Neuronal stem cell (in vitro differentiated cells): ENCODE measurements at regions not wholly inside any gene's neighbourhood (a gene's known extent, or its start where the extent isn't known, plus 50 kb on each side); places are given as distances from the start of the nearest gene placed in this dataset.

Experiments used
- DNase-seq: peaks from one replicate; pipeline ENCODE4 v3.0.0-alpha.2; 2013; ENCODE audit warnings: low spot score
- H2AFZ ChIP-seq: one replicate; pipeline ENCODE4 v1.6.1; 2013; ENCODE audit warnings: mild to moderate bottlenecking, low read length, inconsistent platforms
- H2AK5ac ChIP-seq: 2 replicates; pipeline ENCODE4 v1.6.1; 2013; ENCODE audit warnings: low read depth, mild to moderate bottlenecking, inconsistent platforms, low read length, moderate library complexity, mixed read lengths
- H2BK120ac ChIP-seq: 2 replicates; pipeline ENCODE4 v1.6.1; 2013; ENCODE audit warnings: low read depth, mild to moderate bottlenecking, inconsistent platforms, low read length, moderate library complexity, mixed read lengths
- H2BK12ac ChIP-seq: one replicate; pipeline ENCODE4 v1.6.1; 2013; ENCODE audit warnings: low read length, inconsistent platforms
- H2BK15ac ChIP-seq: 2 replicates; pipeline ENCODE4 v1.6.1; 2013; ENCODE audit warnings: mild to moderate bottlenecking, low read length, inconsistent platforms, mixed read lengths
- H2BK5ac ChIP-seq: one replicate; pipeline ENCODE4 v1.6.1; 2013; ENCODE audit warnings: inconsistent platforms, mild to moderate bottlenecking, low read length, moderate library complexity
- H3K14ac ChIP-seq: one replicate; pipeline ENCODE4 v1.6.1; 2013; ENCODE audit warnings: low read length, inconsistent platforms
- H3K18ac ChIP-seq: 2 replicates; pipeline ENCODE4 v1.6.1; 2013; ENCODE audit warnings: low read length, inconsistent platforms
- H3K23ac ChIP-seq: 2 replicates; pipeline ENCODE4 v1.6.1; 2013; ENCODE audit warnings: low read depth, mild to moderate bottlenecking, mixed read lengths, low read length, inconsistent platforms; ENCODE audit not compliant: poor library complexity
- H3K27ac ChIP-seq: replicated peaks from 3 replicates; pipeline ENCODE4 v1.5.1; 2013; ENCODE audit warnings: low read length, inconsistent platforms
- H3K27me3 ChIP-seq, 3 experiments: 2 replicates each; pipeline ENCODE4 v1.6.1; 2013; ENCODE audit warnings: low read length in 3 of 3, mild to moderate bottlenecking in 2 of 3, inconsistent platforms in 1 of 3, low read depth in 1 of 3, mixed read lengths in 1 of 3, moderate library complexity in 1 of 3; ENCODE audit not compliant: control insufficient read depth in 3 of 3, insufficient read depth in 3 of 3
- H3K36me3 ChIP-seq, 2 donors: replicated peaks in 1 of 2; 2 replicates each; pipeline ENCODE4 v1.6.1; 2013; ENCODE audit warnings: low read length in 2 of 2; ENCODE audit not compliant: control insufficient read depth in 2 of 2, insufficient read depth in 2 of 2
- H3K4ac ChIP-seq: 2 replicates; pipeline ENCODE4 v1.6.1; 2013; ENCODE audit warnings: inconsistent platforms, mild to moderate bottlenecking, low read length, moderate library complexity
- H3K4me1 ChIP-seq, 2 donors: 1 replicate in 1 of 2; 2 replicates in 1 of 2; pipeline ENCODE4 v1.6.1; 2013; ENCODE audit warnings: low read length in 2 of 2, low read depth in 1 of 2; ENCODE audit not compliant: control insufficient read depth in 2 of 2, insufficient read depth in 1 of 2
- H3K4me2 ChIP-seq: one replicate; pipeline ENCODE4 v1.6.1; 2013; ENCODE audit warnings: mild to moderate bottlenecking, low read length, inconsistent platforms; ENCODE audit not compliant: insufficient read depth, poor library complexity, severe bottlenecking
- H3K4me3 ChIP-seq, 2 donors: 2 replicates each; pipeline ENCODE4 v1.5.1; 2013; ENCODE audit warnings: low read length in 2 of 2, mild to moderate bottlenecking in 2 of 2, inconsistent platforms in 1 of 2, moderate library complexity in 1 of 2
- H3K79me1 ChIP-seq: one replicate; pipeline ENCODE4 v1.6.1; 2013; ENCODE audit warnings: low read depth, mild to moderate bottlenecking, inconsistent platforms, low read length, moderate library complexity
- H3K9ac ChIP-seq: one replicate; pipeline ENCODE4 v1.6.1; 2013; ENCODE audit warnings: mild to moderate bottlenecking, low read depth, low read length, inconsistent platforms; ENCODE audit not compliant: poor library complexity
- H3K9me3 ChIP-seq, 2 donors: replicated peaks in 1 of 2; 2 replicates each; pipeline versions ENCODE3 to v1.6.1; 2013; ENCODE audit warnings: low read length in 2 of 2, mild to moderate bottlenecking in 2 of 2, inconsistent platforms in 1 of 2, low read depth in 1 of 2, mixed read lengths in 1 of 2, moderate library complexity in 1 of 2; ENCODE audit not compliant: control insufficient read depth in 2 of 2, insufficient read depth in 1 of 2
- H4K8ac ChIP-seq: one replicate; pipeline ENCODE4 v1.6.1; 2013; ENCODE audit warnings: low read depth, mild to moderate bottlenecking, inconsistent platforms, low read length, moderate library complexity
- H4K91ac ChIP-seq: one replicate; pipeline ENCODE4 v1.6.1; 2013; ENCODE audit warnings: low read length, low read depth, mild to moderate bottlenecking, inconsistent platforms; ENCODE audit not compliant: poor library complexity
- WGBS, 2 donors: extraction: QIAGEN DNeasy Blood & Tissue Kit; methylation state at CpG; one replicate each; pipeline ENCODE4 v1.1.7; 2013; ENCODE audit warnings: missing lambda C conversion rate in 2 of 2, mixed read lengths in 1 of 2; ENCODE audit not compliant: insufficient read length in 2 of 2, insufficient replicate concordance in 1 of 2; ENCODE audit errors: extremely low coverage in 2 of 2; 5-methylcytosine and 5-hydroxymethylcytosine counted together

GRCh38 chr6:164164876-164165275, 750.4 kb downstream of the QKI start:
- Histone ChIP-seq H2AK5ac (no peak overlapping the region), H3K36me3 (no peaks in the 10 kb centered on the region), H4K91ac (no peak overlapping the region), H3K4me2 (no peak overlapping the region), H3K4me3 (no peak overlapping the region), H3K14ac (no peak overlapping the region), H3K9me3 (peaks cover 0 to 9% of the 10 kb centered on the region in 2 donors), H2BK15ac (no peak overlapping the region), H3K9ac (no peak overlapping the region), H2BK120ac (no peak overlapping the region), H2AFZ (peak overlapping the region; percentile 62), H3K79me1 (no peaks in the 10 kb centered on the region), H3K18ac (no peak overlapping the region), H3K27ac (no peak overlapping the region), H4K8ac (no peak overlapping the region), H2BK12ac (no peak overlapping the region), H2BK5ac (no peak overlapping the region), H3K4ac (no peak overlapping the region), H3K23ac (no peak overlapping the region), H3K27me3 (no peaks in the 10 kb centered on the region), H3K4me1 (peaks cover 0 to 16% of the 10 kb centered on the region in 2 donors)
- WGBS, 2 donors = no CpG with 5 or more reads among the region's 3 CpGs
- no peak for DNase-seq

- Histone ChIP-seq H3K9ac (no peak overlapping the region), H4K91ac (no peak overlapping the region), H3K4me3 (no peak overlapping the region), H3K23ac (no peak overlapping the region), H3K18ac (no peak overlapping the region), H2BK12ac (no peak overlapping the region), H2AK5ac (no peak overlapping the region), H3K4ac (no peak overlapping the region), H2BK120ac (no peak overlapping the region), H4K8ac (no peak overlapping the region), H3K4me2 (no peak overlapping the region), H3K27me3 (no peaks in the 10 kb centered on the region), H3K14ac (no peak overlapping the region), H3K27ac (no peak overlapping the region), H2BK15ac (no peak overlapping the region), H2AFZ (no peak overlapping the region), H3K4me1 (peaks cover 0 to 16% of the 10 kb centered on the region in 2 donors), H2BK5ac (no peak overlapping the region), H3K79me1 (no peaks in the 10 kb centered on the region), H3K36me3 (no peaks in the 10 kb centered on the region), H3K9me3 (peaks cover 0 to 12% of the 10 kb centered on the region in 2 donors)
- DNase-seq = no peak
- no CpG with 5 or more reads among the region's 3 CpGs for WGBS, 2 donors
These were observed 748.7 kb downstream of the QKI start for GRCh38 chr6:164163239-164163638.

- no CpG with 5 or more reads among the region's 3 CpGs for WGBS, 2 donors
- Histone ChIP-seq H2AFZ (no peak overlapping the region), H2BK12ac (no peak overlapping the region), H4K8ac (no peak overlapping the region), H3K18ac (no peak overlapping the region), H4K91ac (no peak overlapping the region), H3K9me3 (peaks cover 2 to 18% of the 10 kb centered on the region in 2 donors), H3K4me2 (no peak overlapping the region), H2BK5ac (no peak overlapping the region), H3K4me1 (no peaks in the 10 kb centered on the region), H3K79me1 (no peaks in the 10 kb centered on the region), H3K4ac (no peak overlapping the region), H2BK15ac (no peak overlapping the region), H3K27ac (no peak overlapping the region), H3K4me3 (no peak overlapping the region), H3K9ac (no peak overlapping the region), H3K27me3 (no peaks in the 10 kb centered on the region), H2BK120ac (no peak overlapping the region), H3K14ac (no peak overlapping the region), H2AK5ac (no peak overlapping the region), H3K23ac (no peak overlapping the region), H3K36me3 (no peaks in the 10 kb centered on the region)
- no peak for DNase-seq
These were observed 744.5 kb downstream of the QKI start for GRCh38 chr6:164159061-164159460.

GRCh38 chr6:164154588-164154987, 740.1 kb downstream of the QKI start:
- H2AK5ac ChIP-seq = no peak overlapping the region
- no peak overlapping the region for H3K4me2 ChIP-seq
- H3K18ac ChIP-seq = no peak overlapping the region
- no peaks in the 10 kb centered on the region for H3K79me1 ChIP-seq
- H3K27me3 ChIP-seq = no peaks in the 10 kb centered on the region
- no peak for DNase-seq
- no peak overlapping the region for H2BK120ac ChIP-seq
- no peak overlapping the region for H3K23ac ChIP-seq
- H3K4me3 ChIP-seq = no peak overlapping the region
- no peak overlapping the region for H3K4ac ChIP-seq
- H3K4me1 ChIP-seq = peaks cover 5 to 11% of the 10 kb centered on the region in 2 donors
- H3K9me3 ChIP-seq = peaks cover 2 to 8% of the 10 kb centered on the region in 2 donors
- no peak overlapping the region for H3K9ac ChIP-seq
- no peak overlapping the region for H2BK15ac ChIP-seq
- no CpG with 5 or more reads among the region's 1 CpG for WGBS, 2 donors
- no peak overlapping the region for H4K91ac ChIP-seq
- H3K27ac ChIP-seq = no peak overlapping the region
- H4K8ac ChIP-seq = no peak overlapping the region
- H3K36me3 ChIP-seq = no peaks in the 10 kb centered on the region
- no peak overlapping the region for H2BK12ac ChIP-seq
- no peak overlapping the region for H3K14ac ChIP-seq
- no peak overlapping the region for H2AFZ ChIP-seq
- H2BK5ac ChIP-seq = no peak overlapping the region
